CD4-positive, alpha-beta T cell (primary cell): ENCODE measurements at regions not wholly inside any gene's neighbourhood (a gene's known extent, or its start where the extent isn't known, plus 50 kb on each side); places are given as distances from the start of the nearest gene placed in this dataset.

Source experiments
- ATAC-seq: fragments of 200-7000 bp; cut with Tn5 transposase; one replicate; pipeline ENCODE4 v1.10.0; 2022; ENCODE audit warnings: mild to moderate bottlenecking; ENCODE audit not compliant: poor library complexity
- CTCF ChIA-PET: fragments of 350-600 bp; sonication (Branson Sonifier 250); formaldehyde crosslinking; loops from one replicate; lab custom pipeline; 2021; ENCODE audit warnings: antibody characterized with exemption, inconsistent platforms; lab: Charles Lee
- POLR2A ChIA-PET: fragments of 350-600 bp; sonication (Branson Sonifier 250); formaldehyde crosslinking; loops from one replicate; lab custom pipeline; 2021; ENCODE audit warnings: antibody characterized with exemption, inconsistent platforms; lab: Charles Lee
- DNase-seq, 14 experiments: peaks; one replicate each; pipeline ENCODE4 v3.0.0-alpha.2; 2013 to 2020; ENCODE audit warnings: mixed read lengths in 2 of 14
- H3K27ac ChIP-seq, 2 donors: one replicate each; pipeline versions ENCODE4 v1.5.1 to v1.7.0; 2013; ENCODE audit warnings: low read length in 2 of 2, low read depth in 1 of 2, mild to moderate bottlenecking in 1 of 2
- H3K27me3 ChIP-seq, 2 experiments: 1 replicate in 1 of 2; 2 replicates in 1 of 2; pipeline versions ENCODE4 v1.6.1 to v1.7.0; 2013; ENCODE audit warnings: low read length in 2 of 2, control low read depth in 1 of 2, mild to moderate bottlenecking in 1 of 2, moderate library complexity in 1 of 2; ENCODE audit not compliant: insufficient read depth in 2 of 2, control insufficient read depth in 1 of 2
- H3K36me3 ChIP-seq: one replicate; pipeline ENCODE4 v1.6.1; 2013; ENCODE audit warnings: low read length, control low read depth; ENCODE audit not compliant: insufficient read depth
- H3K4me1 ChIP-seq: one replicate; pipeline ENCODE4 v1.6.1; 2013; ENCODE audit warnings: low read length, control low read depth; ENCODE audit not compliant: insufficient read depth
- H3K4me3 ChIP-seq: one replicate; pipeline ENCODE4 v1.5.1; 2013; ENCODE audit warnings: mild to moderate bottlenecking, low read length, moderate library complexity
- H3K9me3 ChIP-seq, 2 experiments: 1 replicate in 1 of 2; 2 replicates in 1 of 2; pipeline versions ENCODE4 v1.6.1 to v1.7.0; 2013; ENCODE audit warnings: low read length in 2 of 2, mild to moderate bottlenecking in 2 of 2, control low read depth in 1 of 2, moderate library complexity in 1 of 2; ENCODE audit not compliant: control insufficient read depth in 1 of 2, insufficient read depth in 1 of 2
- H3K27ac Mint-ChIP-seq: one replicate; pipeline ENCODE4 v1.8.0; 2020; ENCODE audit warnings: mixed read lengths
- H3K27me3 Mint-ChIP-seq: one replicate; pipeline ENCODE4 v1.8.0; 2021; ENCODE audit warnings: mixed read lengths
- H3K36me3 Mint-ChIP-seq: one replicate; pipeline ENCODE4 v1.8.0; 2021; ENCODE audit warnings: low read depth, mixed read lengths
- H3K4me1 Mint-ChIP-seq: one replicate; pipeline ENCODE4 v1.8.0; 2021; ENCODE audit warnings: low read depth, mixed read lengths
- H3K4me3 Mint-ChIP-seq: one replicate; pipeline ENCODE4 v1.8.0; 2020; ENCODE audit warnings: mild to moderate bottlenecking, mixed read lengths
- H3K9me3 Mint-ChIP-seq: one replicate; pipeline ENCODE4 v1.8.0; 2020; ENCODE audit warnings: mixed read lengths
- CTCF ChIP-seq: fragments of 200-600 bp; IDR thresholded peaks from one replicate; pipeline ENCODE4 v1.8.0; 2022; ENCODE audit warnings: antibody characterized with exemption, mild to moderate bottlenecking
- intact Hi-C, 2 experiments: fragments of 100-400 bp; cut with DNase I in 1 of 2; cut with micrococcal nuclease in 1 of 2; formaldehyde crosslinking; loops; one replicate each; pipeline versions ENCODE4 v1.15.1 to v1.9.0; 2023 to 2025; cut with DNase I, micrococcal nuclease

GRCh38 chr2:21759819-21760218, 636.1 kb downstream of the TDRD15 start:
- no peaks in the 10 kb centered on the region for H3K27me3 ChIP-seq
- intact Hi-C loops: no loop called here
- no peak for DNase-seq
- ChIA-PET POLR2A (no interaction called here), CTCF (interaction anchor here (1.0 kb wide), 1 partner anchor 8 kb away, joined by 4 read pairs; no protein-coding TSS in a partner anchor)
- Mint-ChIP-seq H3K9me3 (peaks cover 5% of the 10 kb centered on the region), H3K4me1 (no peaks in the 10 kb centered on the region), H3K27ac (no peak overlapping the region), H3K27me3 (no peaks in the 10 kb centered on the region), H3K36me3 (no peaks in the 10 kb centered on the region), H3K4me3 (no peak overlapping the region)
- no peak overlapping the region for H3K4me3 ChIP-seq
- no peak for ATAC-seq
- H3K4me1 ChIP-seq: no peaks in the 10 kb centered on the region
- no peak overlapping the region for H3K27ac ChIP-seq
- no peak for TF ChIP-seq CTCF
- H3K36me3 ChIP-seq: no peaks in the 10 kb centered on the region
- peaks cover 0 to 7% of the 10 kb centered on the region in 2 experiments for H3K9me3 ChIP-seq

DNA sequence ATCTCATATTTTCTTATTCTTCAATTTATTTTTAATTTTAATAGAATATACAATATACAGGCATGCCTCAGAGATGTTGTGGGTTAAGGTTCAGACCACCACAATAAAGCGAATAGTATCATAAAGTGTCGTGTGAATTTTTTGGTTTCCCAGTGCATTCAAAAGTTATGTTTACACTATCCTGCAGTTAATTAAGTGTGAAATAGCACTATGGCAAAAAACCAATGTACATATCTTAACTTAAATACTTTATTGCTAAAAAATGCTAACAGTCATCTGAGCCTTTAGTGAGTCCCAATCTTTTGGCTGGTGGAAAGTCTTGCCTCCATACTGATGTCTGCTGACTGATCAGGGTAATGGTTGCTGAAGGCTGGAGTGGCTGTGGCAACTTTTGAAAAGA, 637.6 kb downstream of the TDRD15 start:
- no peak overlapping the region for H3K4me3 Mint-ChIP-seq
- peaks cover 9% of the 10 kb centered on the region for H3K9me3 Mint-ChIP-seq
- ChIA-PET CTCF (no interaction called here), POLR2A (no interaction called here)
- no peak for ATAC-seq
- no peaks in the 10 kb centered on the region for H3K27me3 Mint-ChIP-seq
- no peaks in the 10 kb centered on the region for H3K36me3 Mint-ChIP-seq
- Histone ChIP-seq H3K27ac (no peak overlapping the region), H3K4me1 (no peaks in the 10 kb centered on the region), H3K4me3 (no peak overlapping the region), H3K36me3 (no peaks in the 10 kb centered on the region), H3K9me3 (peaks cover 0 to 3% of the 10 kb centered on the region in 2 experiments), H3K27me3 (no peaks in the 10 kb centered on the region)
- TF ChIP-seq CTCF: no peak
- H3K27ac Mint-ChIP-seq: no peak overlapping the region
- DNase-seq: no peak
- intact Hi-C loops: no loop called here
- no peaks in the 10 kb centered on the region for H3K4me1 Mint-ChIP-seq

GRCh38 chr2:21763501-21763900, 639.7 kb downstream of the TDRD15 start:
- DNase-seq (no peak), ATAC-seq (no peak)
- Histone ChIP-seq H3K4me1 (no peaks in the 10 kb centered on the region), H3K36me3 (no peaks in the 10 kb centered on the region), H3K27me3 (no peaks in the 10 kb centered on the region), H3K27ac (no peak overlapping the region), H3K9me3 (peaks cover 0 to 3% of the 10 kb centered on the region in 2 experiments), H3K4me3 (no peak overlapping the region)
- intact Hi-C loops: no loop called here
- Mint-ChIP-seq H3K36me3 (no peaks in the 10 kb centered on the region), H3K4me3 (no peak overlapping the region), H3K27ac (no peak overlapping the region), H3K9me3 (peaks cover 9% of the 10 kb centered on the region), H3K4me1 (no peaks in the 10 kb centered on the region), H3K27me3 (no peaks in the 10 kb centered on the region)
- ChIA-PET POLR2A (no interaction called here), CTCF (no interaction called here)
- no peak for TF ChIP-seq CTCF
